Left lung (tissue), 4 donors: ENCODE measurements at regions not wholly inside any gene's neighbourhood (a gene's known extent, or its start where the extent isn't known, plus 50 kb on each side); places are given as distances from the start of the nearest gene placed in this dataset.
"Not testable (repeated sequence)": the region's sequence is repeated elsewhere in the genome, so short reads cannot be mapped to it uniquely, and the experiment has no call there.

Experiments used
- ATAC-seq: fragments of 200-7000 bp; cut with Tn5 transposase; one replicate; pipeline ENCODE4 v1.9.1; 2020; ENCODE audit warnings: moderate library complexity
- DNase-seq, 4 donors: peaks; one replicate each; pipeline ENCODE4 v3.0.0-alpha.2; 2013 to 2020
- H3K27ac ChIP-seq, 2 donors: fragments of 200-600 bp; sonication (generic) in 1 of 2; one replicate each; pipeline versions ENCODE4 v1.5.0 to v1.8.0; 2020 to 2021
- H3K27me3 ChIP-seq, 2 donors: fragments of 200-600 bp; sonication (generic) in 1 of 2; one replicate each; pipeline versions ENCODE4 v1.5.0 to v1.8.0; 2020 to 2021
- H3K36me3 ChIP-seq, 2 donors: fragments of 200-600 bp; sonication (generic) in 1 of 2; one replicate each; pipeline versions ENCODE4 v1.5.0 to v1.8.0; 2020 to 2021
- H3K4me1 ChIP-seq, 2 donors: fragments of 200-600 bp; one replicate each; pipeline ENCODE4 v1.8.0; 2021
- H3K4me3 ChIP-seq, 2 donors: fragments of 200-600 bp; sonication (generic) in 1 of 2; one replicate each; pipeline versions ENCODE4 v1.5.0 to v1.8.0; 2020 to 2021; ENCODE audit warnings: mild to moderate bottlenecking in 1 of 2
- H3K9me3 ChIP-seq, 2 donors: fragments of 200-600 bp; sonication (generic) in 1 of 2; one replicate each; pipeline versions ENCODE4 v1.5.0 to v1.8.0; 2020 to 2021
- CTCF ChIP-seq, 2 donors: fragments of 200-600 bp; sonication (generic) in 1 of 2; IDR thresholded peaks; one replicate each; pipeline versions ENCODE4 v1.5.0 to v1.8.0; 2021; ENCODE audit warnings: antibody characterized with exemption in 2 of 2
- intact Hi-C, 2 donors: fragments of 100-400 bp; cut with DNase I; formaldehyde crosslinking; loops; one replicate each; pipeline versions ENCODE4 v1.11.2 to v1.14.2; 2022
- donor health status: DM: no; HTN: yes; CAD: no.
- donor health status: DM: no; HTN: no; CAD: no.

GRCh38 chr3:24565053-24565452, 70.4 kb upstream of the THRB start:
- intact Hi-C loops = no loop called here
- no peaks in the 10 kb centered on the region for H3K36me3 ChIP-seq
- H3K27me3 ChIP-seq = no peaks in the 10 kb centered on the region
- TF ChIP-seq CTCF (IDR thresholded peaks at IDR 0.05) = no peak
- H3K4me3 ChIP-seq = no peak overlapping the region
- no peak overlapping the region for H3K27ac ChIP-seq
- DNase-seq (no peak), ATAC-seq (no peak)
- H3K4me1 ChIP-seq = no peaks in the 10 kb centered on the region
- H3K9me3 ChIP-seq = peaks cover 0 to 12% of the 10 kb centered on the region in 2 donors

GRCh38 chr3:24565656-24566055, 71.0 kb upstream of the THRB start:
- intact Hi-C loops = no loop called here
- no peak overlapping the region for H3K4me3 ChIP-seq
- no peaks in the 10 kb centered on the region for H3K36me3 ChIP-seq
- H3K27ac ChIP-seq = no peak overlapping the region
- no peaks in the 10 kb centered on the region for H3K4me1 ChIP-seq
- no peak for TF ChIP-seq CTCF (IDR thresholded peaks at IDR 0.05)
- no peak for DNase-seq
- H3K27me3 ChIP-seq = no peaks in the 10 kb centered on the region
- peaks cover 0 to 12% of the 10 kb centered on the region in 2 donors for H3K9me3 ChIP-seq
- no peak for ATAC-seq

- ATAC-seq = no peak
- Histone ChIP-seq H3K36me3 (no peaks in the 10 kb centered on the region), H3K27me3 (no peaks in the 10 kb centered on the region), H3K4me3 (no peak overlapping the region), H3K4me1 (no peaks in the 10 kb centered on the region), H3K9me3 (peaks cover 0 to 17% of the 10 kb centered on the region in 2 donors), H3K27ac (no peak overlapping the region)
- intact Hi-C loops = no loop called here
- no peak for TF ChIP-seq CTCF (IDR thresholded peaks at IDR 0.05)
- DNase-seq = peak in 1 of 4 donors; percentile 70
Measured at GRCh38 chr3:24566927-24567326, 72.3 kb upstream of the THRB start.

GRCh38 chr3:24572409-24572808, 77.8 kb upstream of the THRB start:
- H3K4me3 ChIP-seq, H3K36me3 ChIP-seq, intact Hi-C loops, H3K27me3 ChIP-seq, DNase-seq, H3K4me1 ChIP-seq, H3K27ac ChIP-seq, ATAC-seq: not testable (repeated sequence)
- H3K9me3 ChIP-seq = peaks cover 0 to 12% of the 10 kb centered on the region in 2 donors

GRCh38 chr3:24573576-24573975, 78.9 kb upstream of the THRB start:
- no peak overlapping the region for H3K27ac ChIP-seq
- intact Hi-C loops = no loop called here
- no peaks in the 10 kb centered on the region for H3K36me3 ChIP-seq
- H3K4me3 ChIP-seq = no peak overlapping the region
- no peak for ATAC-seq
- peaks cover 0 to 12% of the 10 kb centered on the region in 2 donors for H3K9me3 ChIP-seq
- DNase-seq = no peak
- TF ChIP-seq CTCF (IDR thresholded peaks at IDR 0.05) = no peak
- no peaks in the 10 kb centered on the region for H3K4me1 ChIP-seq
- no peaks in the 10 kb centered on the region for H3K27me3 ChIP-seq

- ATAC-seq = no peak
- no peak overlapping the region for H3K4me3 ChIP-seq
- H3K27ac ChIP-seq = no peak overlapping the region
- DNase-seq = no peak
- H3K27me3 ChIP-seq = no peaks in the 10 kb centered on the region
- H3K4me1 ChIP-seq = no peaks in the 10 kb centered on the region
- intact Hi-C loops = no loop called here
- no peaks in the 10 kb centered on the region for H3K9me3 ChIP-seq
- no peaks in the 10 kb centered on the region for H3K36me3 ChIP-seq
- TF ChIP-seq CTCF (IDR thresholded peaks at IDR 0.05) = no peak
Measured at GRCh38 chr3:24578324-24578723, 83.7 kb upstream of the THRB start.
